K562 (cell line): ENCODE measurements at regions not wholly inside any gene's neighbourhood (a gene's known extent, or its start where the extent isn't known, plus 50 kb on each side); places are given as distances from the start of the nearest gene placed in this dataset.

Experiments used
- ATAC-seq: fragments of 200-7000 bp; cut with Tn5 transposase; 3 replicates; pipeline ENCODE4 v1.9.1; 2020; ENCODE audit warnings: moderate library complexity
- BruUV-seq: library from RNA; stranded (reverse); fragments of 400-500 nt; replicated peaks from 2 replicates; lab custom pipeline; 2021; lab: Mats Ljungman, UMichigan
- CTCF ChIA-PET: fragments of 300-600 bp; formaldehyde crosslinking; extraction: SDS; loops from one replicate; lab custom pipeline; 2021; ENCODE audit warnings: low intra/inter-chr PET ratio; lab: Yijun Ruan, JAX
- POLR2A ChIA-PET: fragments of 300-600, 350-650 bp; sonication (Branson Sonifier 250); formaldehyde crosslinking; extraction: SDS; loops from one replicate; lab custom pipeline; 2021; ENCODE audit warnings: antibody characterized with exemption, inconsistent platforms; lab: Yijun Ruan, JAX
- DNase-seq, 4 experiments: peaks; one replicate each; pipeline versions ENCODE4 v3.0.0 to v3.0.0-alpha.2; 2011 to 2018; ENCODE audit warnings: low spot score in 3 of 4, mixed read lengths in 3 of 4; ENCODE audit errors: extremely low read depth in 1 of 4
- FAIRE-seq: peaks from 2 replicates; lab custom pipeline; 2011; peaks lifted over from hg19 to GRCh38; lab: Jason Lieb, UNC
- H2AFZ ChIP-seq: 2 replicates; pipeline ENCODE4 v1.6.0; 2011; ENCODE audit warnings: low read depth, low read length, control low read depth, inconsistent platforms
- H3K27ac ChIP-seq: fragments of 200-600 bp; 3 replicates; pipeline ENCODE4 v1.8.0; 2011; ENCODE audit warnings: low read depth, mild to moderate bottlenecking, control low read depth, inconsistent platforms, low read length, moderate library complexity, mixed read lengths; ENCODE audit errors: extremely low read depth
- H3K27me3 ChIP-seq, 2 experiments: fragments of 300-600 bp in 1 of 2; 2 replicates in 1 of 2; 3 replicates in 1 of 2; pipeline versions ENCODE4 v1.6.0 to v1.8.0; 2011; ENCODE audit warnings: inconsistent platforms in 2 of 2, low read length in 2 of 2, mild to moderate bottlenecking in 1 of 2, mixed read lengths in 1 of 2, moderate library complexity in 1 of 2; ENCODE audit not compliant: control insufficient read depth in 2 of 2, insufficient read depth in 2 of 2
- H3K36me3 ChIP-seq: fragments of 300-600 bp; 3 replicates; pipeline ENCODE4 v1.8.0; 2011; ENCODE audit warnings: mild to moderate bottlenecking, low read length, inconsistent platforms; ENCODE audit not compliant: control insufficient read depth, insufficient read depth
- H3K4me1 ChIP-seq, 2 experiments: fragments of 200-600 bp in 1 of 2; replicated peaks in 1 of 2; 2 replicates in 1 of 2; 3 replicates in 1 of 2; pipeline versions ENCODE4 v1.5.1 to v1.8.0; 2011; ENCODE audit warnings: inconsistent platforms in 2 of 2, low read length in 2 of 2, mild to moderate bottlenecking in 1 of 2, mixed read lengths in 1 of 2, moderate library complexity in 1 of 2; ENCODE audit not compliant: control insufficient read depth in 2 of 2, insufficient read depth in 2 of 2
- H3K4me2 ChIP-seq: 2 replicates; pipeline ENCODE4 v1.6.1; 2011; ENCODE audit warnings: low read length, control low read depth, inconsistent platforms, mixed read lengths; ENCODE audit not compliant: insufficient read depth
- H3K4me3 ChIP-seq: fragments of 200-600 bp; sonication (generic), shearing (Covaris generic); 2 replicates; pipeline ENCODE4 v1.5.1; 2016; ENCODE audit warnings: control low read depth, inconsistent platforms
- H3K79me2 ChIP-seq: fragments of 200-600 bp; 3 replicates; pipeline ENCODE4 v1.8.0; 2011; ENCODE audit warnings: low read length, inconsistent platforms; ENCODE audit not compliant: control insufficient read depth, insufficient read depth
- H3K9ac ChIP-seq, 2 experiments: 2 replicates each; pipeline versions ENCODE4 v1.6.0 to v1.6.1; 2011; ENCODE audit warnings: low read depth in 2 of 2, low read length in 2 of 2, control low read depth in 1 of 2, inconsistent platforms in 1 of 2, mild to moderate bottlenecking in 1 of 2, mixed read lengths in 1 of 2; ENCODE audit not compliant: insufficient read depth in 1 of 2
- H3K9me1 ChIP-seq: one replicate; pipeline ENCODE4 v1.6.0; 2011; ENCODE audit warnings: inconsistent platforms, mild to moderate bottlenecking, low read length, moderate library complexity; ENCODE audit not compliant: control insufficient read depth, insufficient read depth
- H3K9me3 ChIP-seq: replicated peaks from 2 replicates; pipeline ENCODE4 v1.5.1; 2011; ENCODE audit warnings: low read depth, low read length, inconsistent platforms; ENCODE audit not compliant: control insufficient read depth, insufficient read depth
- H4K20me1 ChIP-seq: replicated peaks from 2 replicates; pipeline ENCODE4 v1.6.1; 2011; ENCODE audit warnings: low read length, inconsistent platforms, mixed read lengths; ENCODE audit not compliant: control insufficient read depth, insufficient read depth
- ARNT ChIP-seq, 2 experiments: fragments of 450-650 bp; IDR thresholded peaks; 2 replicates each; pipeline ENCODE4 v1.6.1; 2016; ENCODE audit warnings: mild to moderate bottlenecking in 1 of 2
- BDP1 ChIP-seq: IDR thresholded peaks from 3 replicates; pipeline ENCODE4 v1.6.1; 2011; ENCODE audit not compliant: insufficient read length, insufficient read depth
- CEBPB ChIP-seq: fragments of 450-650 bp; IDR thresholded peaks from 2 replicates; pipeline ENCODE4 v1.6.1; 2016; ENCODE audit warnings: missing genetic modification characterization, missing compliant biosample characterization
- CXXC5 ChIP-seq: fragments of 250-450 bp; sonication (Bioruptor Pico); IDR thresholded peaks from 2 replicates; pipeline ENCODE4 v1.8.0; 2022; ENCODE audit warnings: inconsistent platforms, mild to moderate bottlenecking, moderate library complexity
- EWSR1 ChIP-seq: fragments of 450-650 bp; IDR thresholded peaks from 2 replicates; pipeline ENCODE4 v1.6.1; 2018; ENCODE audit warnings: borderline replicate concordance, mild to moderate bottlenecking, low read depth, moderate library complexity; ENCODE audit not compliant: partially characterized antibody
- FUS ChIP-seq: fragments of 200-400 bp; formaldehyde crosslinking; optimal IDR thresholded peaks from 2 replicates; pipeline ENCODE3; 2017; ENCODE audit warnings: low read depth, low read length
- GABPB2 ChIP-seq: fragments of 250-450 bp; sonication (Bioruptor Pico); conservative IDR thresholded peaks from 2 replicates; pipeline ENCODE4 v1.5.1; 2021; ENCODE audit warnings: mild to moderate bottlenecking
- HLTF ChIP-seq: fragments of 450-650 bp; IDR thresholded peaks from 2 replicates; pipeline ENCODE4 v1.6.1; 2016
- MEF2D ChIP-seq: conservative IDR thresholded peaks from 2 replicates; pipeline ENCODE4 v1.6.1; 2016; ENCODE audit warnings: low read depth, missing genetic modification characterization, missing compliant biosample characterization
- NCOA4 ChIP-seq: fragments of 450-650 bp; IDR thresholded peaks from 2 replicates; pipeline ENCODE4 v1.6.1; 2018; ENCODE audit warnings: mild to moderate bottlenecking; ENCODE audit not compliant: partially characterized antibody
- POU5F1 ChIP-seq: fragments of 150-350 bp; IDR thresholded peaks from 2 replicates; pipeline ENCODE4 v1.6.1; 2014; ENCODE audit warnings: borderline replicate concordance, low read length, low read depth, mild to moderate bottlenecking; ENCODE audit not compliant: partially characterized antibody
- SRSF1 ChIP-seq: fragments of 200-400 bp; formaldehyde crosslinking; IDR thresholded peaks from 2 replicates; pipeline ENCODE4 v1.6.1; 2017; ENCODE audit warnings: mild to moderate bottlenecking, low read depth, low read length, moderate library complexity
- TAF1 ChIP-seq: IDR thresholded peaks from 2 replicates; pipeline ENCODE4 v1.6.1; 2011; ENCODE audit warnings: mild to moderate bottlenecking, low read length, moderate library complexity; ENCODE audit not compliant: insufficient read depth, control insufficient read depth, severe bottlenecking; ENCODE audit errors: extremely low read depth
- TSC22D4 ChIP-seq: fragments of 450-650 bp; IDR thresholded peaks from 2 replicates; pipeline ENCODE4 v1.6.1; 2016; ENCODE audit warnings: missing genetic modification characterization, missing biosample characterization, control low read depth
- ZNF174 ChIP-seq: fragments of 250-450 bp; sonication (Bioruptor Pico); IDR thresholded peaks from 2 replicates; pipeline ENCODE4 v1.4.0; 2020; ENCODE audit warnings: mild to moderate bottlenecking
- ZNF696 ChIP-seq: fragments of 250-450 bp; sonication (Bioruptor Pico); conservative IDR thresholded peaks from 2 replicates; pipeline ENCODE4 v1.4.0; 2020; ENCODE audit warnings: mild to moderate bottlenecking, moderate library complexity
- WGBS: fragments of 100-300 bp; shearing (Covaris generic); methylation state at CpG from one replicate; pipeline ENCODE4 v1.1.6; 2016; ENCODE audit warnings: low coverage, mixed read lengths; ENCODE audit not compliant: insufficient coverage; ENCODE audit errors: missing lambda C conversion rate; 5-methylcytosine and 5-hydroxymethylcytosine counted together
- in situ Hi-C: fragments of 300-500 bp; cut with MboI; formaldehyde crosslinking; loops from 4 replicates; pipeline ENCODE4 v1.15.0; 2018; ENCODE audit warnings: inconsistent platforms, mixed read lengths
- intact Hi-C: fragments of 100-400 bp; cut with micrococcal nuclease; formaldehyde crosslinking; loops from 2 replicates; pipeline ENCODE4 v1.14.2; 2022
- TF ChIP-seq, protein P1 (sequence below): sonication (generic); formaldehyde crosslinking; IDR thresholded peaks from 2 replicates; pipeline ENCODE4 v1.8.0; 2022; ENCODE audit warnings: mild to moderate bottlenecking, missing genetic modification reagents
- TF ChIP-seq, protein P2 (sequence below): sonication (generic); formaldehyde crosslinking; IDR thresholded peaks from 2 replicates; pipeline ENCODE4 v1.8.1; 2023; ENCODE audit warnings: mild to moderate bottlenecking, missing genetic modification reagents
- TF ChIP-seq, protein P3 (sequence below): fragments of 450-650 bp; IDR thresholded peaks from 2 replicates; pipeline ENCODE4 v1.6.1; 2017; ENCODE audit warnings: mild to moderate bottlenecking, moderate library complexity

DNA sequence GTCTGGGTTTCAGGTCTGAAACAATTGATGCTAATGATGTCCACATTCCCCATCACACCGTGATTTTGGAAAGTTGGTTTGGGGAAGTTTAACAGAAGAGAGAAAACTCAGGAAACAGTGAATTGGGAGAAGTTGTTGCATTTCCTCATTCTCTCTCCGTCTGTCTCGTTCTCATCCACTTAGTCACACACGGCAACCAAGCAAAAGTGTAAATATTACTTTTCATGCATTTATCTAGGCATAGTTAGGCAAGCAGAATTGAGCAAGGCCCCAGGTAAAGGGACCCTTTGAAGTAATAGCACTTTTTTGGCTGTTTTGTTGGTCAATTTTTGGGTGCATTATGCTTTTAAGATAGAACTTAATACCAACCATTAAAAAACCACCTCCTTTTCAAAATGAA is 137.0 kb upstream of the SULF2 start:
- Histone ChIP-seq H3K4me1 (no peaks in the 10 kb centered on the region), H3K9ac (no peak overlapping the region), H3K27ac (no peak overlapping the region), H3K9me3 (no peaks in the 10 kb centered on the region), H3K36me3 (no peaks in the 10 kb centered on the region), H3K9me1 (no peaks in the 10 kb centered on the region), H3K4me3 (no peak overlapping the region), H3K27me3 (no peaks in the 10 kb centered on the region), H2AFZ (no peak overlapping the region), H3K79me2 (no peaks in the 10 kb centered on the region), H3K4me2 (no peak overlapping the region), H4K20me1 (no peaks in the 10 kb centered on the region)
- no TSS peak for BruUV-seq
- ChIA-PET CTCF (no interaction called here), POLR2A (interaction anchor here (0.6 kb wide), 1 partner anchor 163 kb away, joined by 3 read pairs; no protein-coding TSS in a partner anchor)
- intact Hi-C loops (no loop called here), in situ Hi-C loops (no loop called here)
- FAIRE-seq = no peak
- WGBS = 1% methylated on average over 4 of the region's 4 CpGs
- no peak for DNase-seq
- TF ChIP-seq, protein P1, sequence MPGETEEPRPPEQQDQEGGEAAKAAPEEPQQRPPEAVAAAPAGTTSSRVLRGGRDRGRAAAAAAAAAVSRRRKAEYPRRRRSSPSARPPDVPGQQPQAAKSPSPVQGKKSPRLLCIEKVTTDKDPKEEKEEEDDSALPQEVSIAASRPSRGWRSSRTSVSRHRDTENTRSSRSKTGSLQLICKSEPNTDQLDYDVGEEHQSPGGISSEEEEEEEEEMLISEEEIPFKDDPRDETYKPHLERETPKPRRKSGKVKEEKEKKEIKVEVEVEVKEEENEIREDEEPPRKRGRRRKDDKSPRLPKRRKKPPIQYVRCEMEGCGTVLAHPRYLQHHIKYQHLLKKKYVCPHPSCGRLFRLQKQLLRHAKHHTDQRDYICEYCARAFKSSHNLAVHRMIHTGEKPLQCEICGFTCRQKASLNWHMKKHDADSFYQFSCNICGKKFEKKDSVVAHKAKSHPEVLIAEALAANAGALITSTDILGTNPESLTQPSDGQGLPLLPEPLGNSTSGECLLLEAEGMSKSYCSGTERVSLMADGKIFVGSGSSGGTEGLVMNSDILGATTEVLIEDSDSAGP (CRISPR knock-in tag) = no peak
- TF ChIP-seq NCOA4 (no peak), ZNF174 (no peak), ARNT (IDR thresholded peaks at IDR 0.05) (no peak), EWSR1 (no peak), BDP1 (no peak), FUS (no peak), ZNF696 (CRISPR knock-in tag) (no peak), SRSF1 (no peak), TAF1 (no peak), GABPB2 (CRISPR knock-in tag) (no peak), TSC22D4 (tag) (no peak), CXXC5 (CRISPR knock-in tag) (no peak), HLTF (no peak), POU5F1 (no peak), MEF2D (tag) (no peak), CEBPB (tag) (no peak)
- TF ChIP-seq, protein P2, sequence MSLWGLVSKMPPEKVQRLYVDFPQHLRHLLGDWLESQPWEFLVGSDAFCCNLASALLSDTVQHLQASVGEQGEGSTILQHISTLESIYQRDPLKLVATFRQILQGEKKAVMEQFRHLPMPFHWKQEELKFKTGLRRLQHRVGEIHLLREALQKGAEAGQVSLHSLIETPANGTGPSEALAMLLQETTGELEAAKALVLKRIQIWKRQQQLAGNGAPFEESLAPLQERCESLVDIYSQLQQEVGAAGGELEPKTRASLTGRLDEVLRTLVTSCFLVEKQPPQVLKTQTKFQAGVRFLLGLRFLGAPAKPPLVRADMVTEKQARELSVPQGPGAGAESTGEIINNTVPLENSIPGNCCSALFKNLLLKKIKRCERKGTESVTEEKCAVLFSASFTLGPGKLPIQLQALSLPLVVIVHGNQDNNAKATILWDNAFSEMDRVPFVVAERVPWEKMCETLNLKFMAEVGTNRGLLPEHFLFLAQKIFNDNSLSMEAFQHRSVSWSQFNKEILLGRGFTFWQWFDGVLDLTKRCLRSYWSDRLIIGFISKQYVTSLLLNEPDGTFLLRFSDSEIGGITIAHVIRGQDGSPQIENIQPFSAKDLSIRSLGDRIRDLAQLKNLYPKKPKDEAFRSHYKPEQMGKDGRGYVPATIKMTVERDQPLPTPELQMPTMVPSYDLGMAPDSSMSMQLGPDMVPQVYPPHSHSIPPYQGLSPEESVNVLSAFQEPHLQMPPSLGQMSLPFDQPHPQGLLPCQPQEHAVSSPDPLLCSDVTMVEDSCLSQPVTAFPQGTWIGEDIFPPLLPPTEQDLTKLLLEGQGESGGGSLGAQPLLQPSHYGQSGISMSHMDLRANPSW (CRISPR knock-in tag) = no peak
- TF ChIP-seq, protein P3, sequence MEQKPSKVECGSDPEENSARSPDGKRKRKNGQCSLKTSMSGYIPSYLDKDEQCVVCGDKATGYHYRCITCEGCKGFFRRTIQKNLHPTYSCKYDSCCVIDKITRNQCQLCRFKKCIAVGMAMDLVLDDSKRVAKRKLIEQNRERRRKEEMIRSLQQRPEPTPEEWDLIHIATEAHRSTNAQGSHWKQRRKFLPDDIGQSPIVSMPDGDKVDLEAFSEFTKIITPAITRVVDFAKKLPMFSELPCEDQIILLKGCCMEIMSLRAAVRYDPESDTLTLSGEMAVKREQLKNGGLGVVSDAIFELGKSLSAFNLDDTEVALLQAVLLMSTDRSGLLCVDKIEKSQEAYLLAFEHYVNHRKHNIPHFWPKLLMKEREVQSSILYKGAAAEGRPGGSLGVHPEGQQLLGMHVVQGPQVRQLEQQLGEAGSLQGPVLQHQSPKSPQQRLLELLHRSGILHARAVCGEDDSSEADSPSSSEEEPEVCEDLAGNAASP = no peak
- no peak for ATAC-seq
